Mesendoderm (in vitro differentiated cells): ENCODE measurements at regions not wholly inside any gene's neighbourhood (a gene's known extent, or its start where the extent isn't known, plus 50 kb on each side); places are given as distances from the start of the nearest gene placed in this dataset.

Source experiments
- DNase-seq: peaks from one replicate; pipeline ENCODE4 v3.0.0; 2013
- H2AK5ac ChIP-seq: 2 replicates; pipeline ENCODE4 v1.6.1; 2013; ENCODE audit warnings: low read length, inconsistent platforms
- H2BK120ac ChIP-seq: 2 replicates; pipeline ENCODE4 v1.6.1; 2013; ENCODE audit warnings: low read depth, mild to moderate bottlenecking, low read length, moderate library complexity, mixed read lengths
- H2BK15ac ChIP-seq: replicated peaks from 2 replicates; pipeline ENCODE4 v1.6.1; 2013; ENCODE audit warnings: low read depth, mild to moderate bottlenecking, moderate library complexity
- H2BK5ac ChIP-seq: 2 replicates; pipeline ENCODE4 v1.6.1; 2013; ENCODE audit warnings: low read length, inconsistent platforms
- H3K18ac ChIP-seq: 2 replicates; pipeline ENCODE4 v1.6.1; 2013; ENCODE audit warnings: mild to moderate bottlenecking, low read length, mixed read lengths
- H3K23ac ChIP-seq: one replicate; pipeline ENCODE4 v1.6.1; 2013; ENCODE audit warnings: low read length
- H3K27ac ChIP-seq: 2 replicates; pipeline ENCODE4 v1.5.1; 2013; ENCODE audit warnings: low read depth, mild to moderate bottlenecking, inconsistent platforms, low read length, moderate library complexity
- H3K27me3 ChIP-seq: 2 replicates; pipeline ENCODE4 v1.6.1; 2013; ENCODE audit warnings: low read length, control low read depth, mild to moderate bottlenecking, inconsistent platforms; ENCODE audit not compliant: insufficient read depth, poor library complexity
- H3K36me3 ChIP-seq: 2 replicates; pipeline ENCODE4 v1.6.1; 2013; ENCODE audit warnings: low read length, inconsistent platforms; ENCODE audit not compliant: control insufficient read depth, insufficient read depth
- H3K4ac ChIP-seq: one replicate; pipeline ENCODE4 v1.6.1; 2013; ENCODE audit warnings: low read depth, mild to moderate bottlenecking, low read length, moderate library complexity
- H3K4me1 ChIP-seq: 2 replicates; pipeline ENCODE4 v1.6.1; 2013; ENCODE audit warnings: low read depth, low read length, inconsistent platforms; ENCODE audit not compliant: control insufficient read depth
- H3K4me2 ChIP-seq: 2 replicates; pipeline ENCODE4 v1.6.1; 2013; ENCODE audit warnings: low read length
- H3K4me3 ChIP-seq: 2 replicates; pipeline ENCODE4 v1.5.1; 2013; ENCODE audit warnings: mild to moderate bottlenecking, low read length
- H3K56ac ChIP-seq: one replicate; pipeline ENCODE4 v1.6.1; 2013; ENCODE audit warnings: low read length
- H3K79me1 ChIP-seq: 2 replicates; pipeline ENCODE4 v1.6.1; 2013; ENCODE audit warnings: low read length, inconsistent platforms
- H3K79me2 ChIP-seq: 2 replicates; pipeline ENCODE4 v1.6.1; 2013; ENCODE audit warnings: mild to moderate bottlenecking, low read length; ENCODE audit not compliant: control insufficient read depth, insufficient read depth
- H3K9ac ChIP-seq: 2 replicates; pipeline ENCODE4 v1.6.1; 2013; ENCODE audit warnings: low read length, inconsistent platforms
- H4K5ac ChIP-seq: one replicate; pipeline ENCODE4 v1.6.1; 2013; ENCODE audit warnings: low read length
- H4K8ac ChIP-seq: one replicate; pipeline ENCODE4 v1.6.1; 2013; ENCODE audit warnings: low read depth, mild to moderate bottlenecking, control low read depth, low read length, moderate library complexity
- WGBS: extraction: QIAGEN DNeasy Blood & Tissue Kit; methylation state at CpG from one replicate; pipeline ENCODE4 v1.1.7; 2013; ENCODE audit warnings: low lambda C conversion rate, missing lambda C conversion rate; ENCODE audit not compliant: insufficient coverage; ENCODE audit errors: extremely low coverage; 5-methylcytosine and 5-hydroxymethylcytosine counted together

DNA sequence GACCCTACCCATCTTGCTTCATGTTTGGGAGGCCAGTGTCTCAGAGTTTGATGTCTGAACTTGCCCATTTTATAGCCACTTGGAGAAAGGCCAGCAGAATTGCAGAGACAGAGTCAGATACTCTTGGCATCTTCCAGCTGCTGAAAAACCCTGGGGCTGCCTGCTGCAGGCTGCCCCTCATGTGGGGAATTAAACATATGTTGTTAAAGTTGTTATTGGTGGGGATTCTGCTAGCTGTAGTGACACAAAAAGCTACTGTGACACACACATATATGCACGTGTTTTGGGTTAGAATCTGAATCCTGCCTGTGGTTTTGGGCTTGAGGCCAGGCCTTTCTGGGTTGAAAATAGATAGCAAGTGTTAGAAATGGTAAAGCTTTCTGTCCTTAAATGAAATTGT is 1288.4 kb downstream of the AACS start:
- Histone ChIP-seq H3K9ac (no peak overlapping the region), H4K8ac (no peak overlapping the region), H3K56ac (no peak overlapping the region), H3K4ac (no peak overlapping the region), H2BK15ac (no peak overlapping the region), H4K5ac (no peak overlapping the region), H3K36me3 (no peaks in the 10 kb centered on the region), H2AK5ac (no peak overlapping the region), H2BK5ac (no peak overlapping the region), H3K79me1 (no peaks in the 10 kb centered on the region), H3K27me3 (no peaks in the 10 kb centered on the region), H3K79me2 (no peaks in the 10 kb centered on the region), H3K23ac (no peak overlapping the region), H3K4me3 (no peak overlapping the region), H3K27ac (no peak overlapping the region), H2BK120ac (no peak overlapping the region), H3K4me1 (no peaks in the 10 kb centered on the region), H3K18ac (no peak overlapping the region), H3K4me2 (no peak overlapping the region)
- no peak for DNase-seq
- WGBS, result no CpG with 5 or more reads among the region's 1 CpG

DNA sequence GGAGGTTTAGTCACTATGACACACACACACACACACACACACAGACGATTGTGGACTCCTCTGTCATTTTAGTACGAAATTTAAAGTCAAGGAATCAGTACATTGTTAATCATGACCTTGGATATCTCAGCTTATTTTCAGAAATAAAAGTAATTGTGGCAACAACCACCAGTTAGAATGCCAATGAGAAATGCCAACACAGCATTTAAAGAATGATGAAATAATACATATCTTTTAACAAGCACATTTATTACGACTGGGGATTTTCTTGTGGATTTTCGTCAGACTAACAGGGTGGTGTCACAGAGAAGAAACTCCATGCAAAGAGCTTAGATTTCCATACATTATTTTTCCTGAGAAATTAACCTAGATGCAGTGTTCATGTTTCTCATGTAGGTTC is 1289.4 kb downstream of the AACS start:
- Histone ChIP-seq H2AK5ac (no peak overlapping the region), H3K9ac (no peak overlapping the region), H2BK15ac (no peak overlapping the region), H4K8ac (no peak overlapping the region), H3K27me3 (no peaks in the 10 kb centered on the region), H2BK5ac (no peak overlapping the region), H3K79me1 (no peaks in the 10 kb centered on the region), H3K79me2 (no peaks in the 10 kb centered on the region), H3K4me3 (no peak overlapping the region), H3K4me1 (no peaks in the 10 kb centered on the region), H4K5ac (no peak overlapping the region), H2BK120ac (no peak overlapping the region), H3K18ac (no peak overlapping the region), H3K4me2 (no peak overlapping the region), H3K23ac (no peak overlapping the region), H3K27ac (no peak overlapping the region), H3K36me3 (no peaks in the 10 kb centered on the region), H3K4ac (no peak overlapping the region), H3K56ac (no peak overlapping the region)
- DNase-seq, result no peak
- no CpG with 5 or more reads among the region's 4 CpGs for WGBS

DNA sequence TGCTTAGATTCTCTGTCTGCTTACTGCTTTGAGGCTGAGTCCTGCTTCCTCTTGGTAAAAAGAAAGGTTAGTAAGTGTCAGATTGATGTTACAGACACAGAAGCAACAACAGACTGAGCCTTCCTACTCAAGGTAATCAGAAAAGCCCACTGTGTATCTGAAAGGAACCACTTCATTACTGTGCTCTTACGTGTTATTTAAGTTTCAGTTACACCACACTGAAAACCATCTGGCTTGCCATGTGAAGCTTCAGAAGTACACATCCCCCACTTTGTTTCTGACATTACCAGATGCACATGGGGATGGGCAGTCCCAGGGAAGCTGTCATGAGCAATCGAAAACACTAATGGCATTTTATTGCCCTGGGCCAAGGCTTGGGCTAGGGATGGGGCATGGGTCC is 1290.1 kb downstream of the AACS start:
- no peak overlapping the region for H3K18ac ChIP-seq
- WGBS, result no CpG with 5 or more reads among the region's 2 CpGs
- H3K4me3 ChIP-seq, result no peak overlapping the region
- no peak overlapping the region for H3K9ac ChIP-seq
- no peak overlapping the region for H3K4ac ChIP-seq
- H4K8ac ChIP-seq, result no peak overlapping the region
- no peaks in the 10 kb centered on the region for H3K4me1 ChIP-seq
- no peak overlapping the region for H2BK15ac ChIP-seq
- no peak overlapping the region for H3K27ac ChIP-seq
- H2BK120ac ChIP-seq, result no peak overlapping the region
- H2BK5ac ChIP-seq, result no peak overlapping the region
- H3K27me3 ChIP-seq, result no peaks in the 10 kb centered on the region
- H3K79me2 ChIP-seq, result no peaks in the 10 kb centered on the region
- no peak overlapping the region for H3K4me2 ChIP-seq
- H3K79me1 ChIP-seq, result no peaks in the 10 kb centered on the region
- no peak for DNase-seq
- H3K23ac ChIP-seq, result no peak overlapping the region
- H3K36me3 ChIP-seq, result no peaks in the 10 kb centered on the region
- H3K56ac ChIP-seq, result no peak overlapping the region
- no peak overlapping the region for H4K5ac ChIP-seq
- no peak overlapping the region for H2AK5ac ChIP-seq

DNA sequence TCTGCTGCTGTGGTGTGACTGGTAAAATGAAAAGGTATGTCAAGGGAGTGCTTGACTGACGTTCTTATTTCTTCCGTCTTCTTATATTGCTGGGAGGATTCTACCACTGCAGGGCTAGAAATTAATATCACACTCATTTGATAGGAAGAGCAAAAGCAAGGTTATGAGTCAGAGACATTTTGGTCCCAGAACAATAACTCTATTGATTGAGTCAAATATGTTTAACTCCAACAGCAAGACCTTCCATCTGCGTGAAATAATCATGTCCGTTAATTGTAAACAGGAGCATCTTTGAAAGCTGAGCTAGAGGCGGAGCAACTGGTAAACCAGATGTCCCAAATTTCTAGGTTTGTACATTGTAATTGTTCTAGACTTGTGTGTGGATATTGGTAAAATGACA is 1293.6 kb downstream of the AACS start:
- no CpG with 5 or more reads among the region's 5 CpGs for WGBS
- Histone ChIP-seq H2BK5ac (no peak overlapping the region), H2AK5ac (no peak overlapping the region), H3K4ac (no peak overlapping the region), H3K79me2 (no peaks in the 10 kb centered on the region), H2BK120ac (no peak overlapping the region), H3K27me3 (no peaks in the 10 kb centered on the region), H3K79me1 (no peaks in the 10 kb centered on the region), H3K27ac (no peak overlapping the region), H3K56ac (no peak overlapping the region), H3K4me2 (no peak overlapping the region), H2BK15ac (no peak overlapping the region), H3K9ac (no peak overlapping the region), H4K5ac (no peak overlapping the region), H3K4me1 (no peaks in the 10 kb centered on the region), H3K23ac (no peak overlapping the region), H3K36me3 (no peaks in the 10 kb centered on the region), H3K18ac (no peak overlapping the region), H4K8ac (no peak overlapping the region), H3K4me3 (no peak overlapping the region)
- no peak for DNase-seq

DNA sequence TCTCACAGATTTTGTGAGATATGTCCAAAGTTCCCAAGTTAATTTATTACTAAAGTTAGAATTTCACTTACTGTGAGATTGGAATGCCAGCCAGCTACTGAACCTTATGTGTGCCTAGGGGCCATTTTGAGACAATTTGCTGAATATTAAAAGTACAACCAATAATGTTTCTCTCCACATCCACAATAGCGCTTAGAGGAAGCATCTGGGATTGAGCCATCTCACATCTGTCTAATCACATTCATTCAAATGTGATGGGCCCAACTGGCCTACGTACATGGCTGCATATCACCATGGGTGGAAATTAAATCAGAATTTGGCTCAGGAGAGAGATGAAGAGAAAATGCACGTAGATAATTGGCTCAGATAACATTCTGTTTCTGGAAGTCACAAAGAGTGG is 1294.0 kb downstream of the AACS start:
- Histone ChIP-seq H3K79me1 (no peaks in the 10 kb centered on the region), H3K23ac (no peak overlapping the region)

DNA sequence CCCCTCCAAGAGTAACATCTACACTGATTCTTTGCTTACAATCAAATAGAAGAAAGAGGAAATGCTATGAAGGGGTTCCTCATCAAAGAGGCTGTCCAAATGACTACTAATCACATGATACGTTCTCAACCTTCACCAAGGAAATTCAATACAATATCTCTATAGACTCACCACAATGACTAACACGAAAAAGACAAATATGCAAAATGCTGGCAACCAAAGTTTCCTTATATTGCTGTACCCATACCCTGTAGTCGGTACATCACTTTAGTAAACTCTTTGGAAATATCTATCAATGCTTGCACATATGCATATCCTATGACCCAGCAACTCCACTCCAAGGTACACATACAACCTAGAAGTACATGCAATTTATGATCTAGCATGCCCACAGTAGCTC is 1296.6 kb downstream of the AACS start:
- no peak overlapping the region for H2AK5ac ChIP-seq
- WGBS, result no CpG with 5 or more reads among the region's 3 CpGs
- no peak overlapping the region for H3K4ac ChIP-seq
- no peak overlapping the region for H3K4me3 ChIP-seq
- H3K79me1 ChIP-seq, result no peaks in the 10 kb centered on the region
- H4K8ac ChIP-seq, result no peak overlapping the region
- no peak overlapping the region for H3K56ac ChIP-seq
- no peak overlapping the region for H3K23ac ChIP-seq
- H3K36me3 ChIP-seq, result no peaks in the 10 kb centered on the region
- no peak overlapping the region for H4K5ac ChIP-seq
- H2BK5ac ChIP-seq, result no peak overlapping the region
- H3K4me1 ChIP-seq, result no peaks in the 10 kb centered on the region
- H3K4me2 ChIP-seq, result no peak overlapping the region
- no peaks in the 10 kb centered on the region for H3K27me3 ChIP-seq
- no peak overlapping the region for H2BK120ac ChIP-seq
- H3K27ac ChIP-seq, result no peak overlapping the region
- no peak overlapping the region for H3K9ac ChIP-seq
- no peaks in the 10 kb centered on the region for H3K79me2 ChIP-seq
- no peak overlapping the region for H2BK15ac ChIP-seq
- H3K18ac ChIP-seq, result no peak overlapping the region
- DNase-seq, result no peak

More for the DNA sequence above, 1294.0 kb downstream of the AACS start:
- no peaks in the 10 kb centered on the region for H3K27me3 ChIP-seq
- no peak overlapping the region for H2AK5ac ChIP-seq
- H3K4me1 ChIP-seq, result no peaks in the 10 kb centered on the region
- H3K27ac ChIP-seq, result no peak overlapping the region
- H4K8ac ChIP-seq, result no peak overlapping the region
- H3K4me3 ChIP-seq, result no peak overlapping the region
- H3K4ac ChIP-seq, result no peak overlapping the region
- H3K9ac ChIP-seq, result no peak overlapping the region
- DNase-seq, result no peak
- no peak overlapping the region for H2BK15ac ChIP-seq
- H3K79me2 ChIP-seq, result no peaks in the 10 kb centered on the region
- H3K4me2 ChIP-seq, result no peak overlapping the region
- no peaks in the 10 kb centered on the region for H3K36me3 ChIP-seq
- H2BK120ac ChIP-seq, result no peak overlapping the region
- H2BK5ac ChIP-seq, result no peak overlapping the region
- H3K18ac ChIP-seq, result no peak overlapping the region
- H3K56ac ChIP-seq, result no peak overlapping the region
- no peak overlapping the region for H4K5ac ChIP-seq
- no CpG with 5 or more reads among the region's 3 CpGs for WGBS
